ENCODE measurements at regions not wholly inside any gene's neighbourhood (a gene's known extent, or its start where the extent isn't known, plus 50 kb on each side); places are given as distances from the start of the nearest gene placed in this dataset.

DNA sequence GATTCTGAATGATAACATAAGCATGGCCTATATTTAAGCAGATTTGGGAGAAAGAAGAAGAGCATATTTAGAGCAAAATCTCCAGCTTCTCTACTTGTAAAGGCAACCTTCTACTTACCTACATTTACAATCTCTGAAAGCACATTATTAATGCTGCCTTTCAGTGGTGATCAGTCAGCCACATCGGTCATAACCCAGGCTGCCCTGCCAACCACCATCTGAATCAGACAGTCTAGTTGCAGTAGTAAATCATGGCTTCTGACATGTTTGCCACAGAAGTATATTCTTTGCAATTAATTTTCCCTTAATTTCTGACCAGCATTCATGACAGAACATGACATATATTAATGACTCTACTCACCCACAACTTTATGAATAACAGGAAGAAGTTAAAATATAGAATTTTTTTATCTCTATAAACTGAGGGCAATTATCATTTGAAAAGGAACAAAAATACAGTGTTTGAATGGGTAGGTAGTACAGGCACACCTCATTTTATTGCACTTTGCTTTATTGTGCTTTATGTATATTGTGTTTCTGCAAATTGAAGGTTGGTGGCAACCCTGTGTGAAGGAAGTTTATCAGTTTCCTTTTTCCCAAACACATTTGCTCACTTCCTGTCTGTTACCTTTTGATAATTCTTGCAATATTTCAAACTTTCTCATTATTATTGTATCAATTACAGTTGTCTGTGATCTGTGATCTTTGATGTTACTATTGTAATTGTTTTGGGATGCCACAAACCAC lies 531.6 kb upstream of the CHAC2 start:
- Histone ChIP-seq H3K9ac (ENCODE audit: low read length) (no peak overlapping the region), H3K27me3 (ENCODE audit: low read length) (no peaks in the 10 kb centered on the region), H3K9me3 (ENCODE audit: insufficient read depth, low read length) (no peaks in the 10 kb centered on the region), H3K4me3 (ENCODE audit: insufficient read depth, low read length, poor library complexity, severe bottlenecking) (no peak overlapping the region), H3K4me2 (ENCODE audit: low read depth, low read length, poor library complexity, severe bottlenecking) (no peak overlapping the region), H2AFZ (ENCODE audit: low read depth, low read length, severe bottlenecking) (no peak overlapping the region), H3K27ac (ENCODE audit: low read depth, low read length) (no peak overlapping the region), H3K36me3 (ENCODE audit: low read length) (no peaks in the 10 kb centered on the region), H3K9me2 (replicated peaks; ENCODE audit: insufficient read depth, low read length) (no peaks in the 10 kb centered on the region; the same call in 1 of the 2 replicates), H3K79me2 (ENCODE audit: insufficient read depth, low read length) (no peaks in the 10 kb centered on the region), H4K20me1 (ENCODE audit: low read depth, low read length) (no peaks in the 10 kb centered on the region), H3F3A (ENCODE audit: insufficient read depth) (no peaks in the 10 kb centered on the region)
- TF ChIP-seq EZH2phosphoT487 (conservative IDR thresholded peaks at IDR 0.05; ENCODE audit: low read length), result no peak
- TF ChIP-seq, protein P1, sequence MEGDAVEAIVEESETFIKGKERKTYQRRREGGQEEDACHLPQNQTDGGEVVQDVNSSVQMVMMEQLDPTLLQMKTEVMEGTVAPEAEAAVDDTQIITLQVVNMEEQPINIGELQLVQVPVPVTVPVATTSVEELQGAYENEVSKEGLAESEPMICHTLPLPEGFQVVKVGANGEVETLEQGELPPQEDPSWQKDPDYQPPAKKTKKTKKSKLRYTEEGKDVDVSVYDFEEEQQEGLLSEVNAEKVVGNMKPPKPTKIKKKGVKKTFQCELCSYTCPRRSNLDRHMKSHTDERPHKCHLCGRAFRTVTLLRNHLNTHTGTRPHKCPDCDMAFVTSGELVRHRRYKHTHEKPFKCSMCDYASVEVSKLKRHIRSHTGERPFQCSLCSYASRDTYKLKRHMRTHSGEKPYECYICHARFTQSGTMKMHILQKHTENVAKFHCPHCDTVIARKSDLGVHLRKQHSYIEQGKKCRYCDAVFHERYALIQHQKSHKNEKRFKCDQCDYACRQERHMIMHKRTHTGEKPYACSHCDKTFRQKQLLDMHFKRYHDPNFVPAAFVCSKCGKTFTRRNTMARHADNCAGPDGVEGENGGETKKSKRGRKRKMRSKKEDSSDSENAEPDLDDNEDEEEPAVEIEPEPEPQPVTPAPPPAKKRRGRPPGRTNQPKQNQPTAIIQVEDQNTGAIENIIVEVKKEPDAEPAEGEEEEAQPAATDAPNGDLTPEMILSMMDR (IDR thresholded peaks at IDR 0.05; ENCODE audit: insufficient read depth, low read length, poor library complexity, severe bottlenecking), result no peak

DNA sequence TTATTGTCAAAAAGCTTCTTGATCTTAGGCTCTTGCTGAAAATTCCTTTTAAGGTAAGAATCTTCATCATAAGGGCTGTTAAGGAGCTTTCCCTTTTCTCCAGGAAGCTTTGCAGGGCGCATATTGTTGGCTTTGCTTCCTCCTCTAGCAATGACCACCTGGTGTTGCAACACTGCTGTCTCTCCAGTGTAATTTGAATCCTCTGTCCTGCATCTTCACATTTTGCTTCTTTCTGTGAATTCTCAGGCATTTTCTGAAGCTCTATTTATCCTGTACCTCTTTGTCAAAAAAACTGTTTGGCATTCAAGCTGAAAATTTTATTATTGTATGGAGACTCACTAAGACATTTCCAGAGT lies 533.1 kb upstream of the CHAC2 start:
- Histone ChIP-seq H3K4me2 (ENCODE audit: low read depth, low read length, poor library complexity, severe bottlenecking) (no peak overlapping the region), H3K27me3 (ENCODE audit: low read length) (no peaks in the 10 kb centered on the region), H3K9ac (ENCODE audit: low read length) (no peak overlapping the region), H3K79me2 (ENCODE audit: insufficient read depth, low read length) (no peaks in the 10 kb centered on the region), H3F3A (ENCODE audit: insufficient read depth) (no peaks in the 10 kb centered on the region), H4K20me1 (ENCODE audit: low read depth, low read length) (no peaks in the 10 kb centered on the region), H2AFZ (ENCODE audit: low read depth, low read length, severe bottlenecking) (no peak overlapping the region), H3K36me3 (ENCODE audit: low read length) (no peaks in the 10 kb centered on the region), H3K9me2 (replicated peaks; ENCODE audit: insufficient read depth, low read length) (no peaks in the 10 kb centered on the region; the same call in 1 of the 2 replicates), H3K9me3 (ENCODE audit: insufficient read depth, low read length) (no peaks in the 10 kb centered on the region), H3K4me3 (ENCODE audit: insufficient read depth, low read length, poor library complexity, severe bottlenecking) (no peak overlapping the region), H3K27ac (ENCODE audit: low read depth, low read length) (no peak overlapping the region)
- TF ChIP-seq EZH2phosphoT487 (conservative IDR thresholded peaks at IDR 0.05; ENCODE audit: low read length), result no peak
- TF ChIP-seq, protein P1 (IDR thresholded peaks at IDR 0.05; ENCODE audit: insufficient read depth, low read length, poor library complexity, severe bottlenecking), result no peak

DNA sequence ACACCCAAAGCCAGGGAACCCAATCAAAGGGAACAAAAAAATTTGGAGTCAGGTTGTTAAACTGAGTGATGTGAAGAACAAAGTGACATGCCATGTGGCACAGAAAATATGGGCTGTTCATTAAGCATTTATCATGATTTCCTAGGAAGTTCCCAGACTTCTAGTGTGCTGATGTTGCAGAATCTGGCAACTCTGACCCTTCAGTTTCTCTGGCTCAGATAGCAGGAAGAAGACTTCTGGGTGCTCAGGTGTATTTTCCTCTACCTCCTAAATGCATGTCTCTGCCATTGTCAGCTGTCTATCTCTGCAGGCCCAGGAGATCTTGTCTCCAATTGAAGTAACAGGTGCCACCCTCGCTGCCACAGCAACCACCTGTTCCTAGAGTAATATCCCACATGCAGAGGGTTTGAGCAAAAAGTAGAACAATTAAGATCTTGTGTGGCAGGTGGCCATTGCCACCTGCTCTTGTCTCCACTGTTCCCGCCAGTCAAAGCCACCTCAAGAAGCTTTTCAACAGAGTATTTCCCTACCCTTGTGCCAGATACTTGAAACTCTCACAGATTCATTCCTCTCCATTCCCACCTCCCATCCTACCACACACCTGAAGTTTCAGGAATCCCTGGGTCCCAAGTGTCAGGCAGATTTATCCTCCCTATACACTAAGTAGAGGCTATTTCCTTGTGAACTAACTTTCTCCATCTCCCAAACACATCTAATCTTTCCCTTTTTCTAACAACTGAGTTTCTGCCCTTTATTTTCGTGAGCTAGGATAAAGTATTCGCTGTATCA lies 533.7 kb upstream of the CHAC2 start:
- no peaks in the 10 kb centered on the region for H4K20me1 ChIP-seq (ENCODE audit: low read depth, low read length)
- H3K27ac ChIP-seq (ENCODE audit: low read depth, low read length), result no peak overlapping the region
- TF ChIP-seq, protein P1 (IDR thresholded peaks at IDR 0.05; ENCODE audit: insufficient read depth, low read length, poor library complexity, severe bottlenecking), result no peak
- no peak for TF ChIP-seq EZH2phosphoT487 (conservative IDR thresholded peaks at IDR 0.05; ENCODE audit: low read length)
- no peaks in the 10 kb centered on the region for H3F3A ChIP-seq (ENCODE audit: insufficient read depth)
- no peak overlapping the region for H3K9ac ChIP-seq (ENCODE audit: low read length)
- no peaks in the 10 kb centered on the region for H3K79me2 ChIP-seq (ENCODE audit: insufficient read depth, low read length)
- H2AFZ ChIP-seq (ENCODE audit: low read depth, low read length, severe bottlenecking), result no peak overlapping the region
- H3K4me3 ChIP-seq (ENCODE audit: insufficient read depth, low read length, poor library complexity, severe bottlenecking), result no peak overlapping the region
- no peaks in the 10 kb centered on the region for H3K9me2 ChIP-seq (replicated peaks; ENCODE audit: insufficient read depth, low read length)
- no peaks in the 10 kb centered on the region for H3K9me3 ChIP-seq (ENCODE audit: insufficient read depth, low read length)
- H3K36me3 ChIP-seq (ENCODE audit: low read length), result no peaks in the 10 kb centered on the region
- no peaks in the 10 kb centered on the region for H3K27me3 ChIP-seq (ENCODE audit: low read length)
- H3K4me2 ChIP-seq (ENCODE audit: low read depth, low read length, poor library complexity, severe bottlenecking), result no peak overlapping the region

Measured in SU-DHL-6 (cell line).